B cell (primary cell): ENCODE measurements at regions not wholly inside any gene's neighbourhood (a gene's known extent, or its start where the extent isn't known, plus 50 kb on each side); places are given as distances from the start of the nearest gene placed in this dataset.

ENCODE experiments used
- ATAC-seq: fragments of 200-7000 bp; cut with Tn5 transposase; one replicate; pipeline ENCODE4 v1.10.0; 2021; ENCODE audit warnings: low read depth, mild to moderate bottlenecking, moderate number of reproducible peaks, moderate library complexity
- CTCF ChIA-PET: fragments of 350-600 bp; sonication (Branson Sonifier 250); formaldehyde crosslinking; loops from one replicate; lab custom pipeline; 2021; ENCODE audit warnings: antibody characterized with exemption, inconsistent platforms; lab: Charles Lee
- POLR2A ChIA-PET: fragments of 350-600 bp; sonication (Branson Sonifier 250); formaldehyde crosslinking; loops from one replicate; lab custom pipeline; 2021; ENCODE audit warnings: antibody characterized with exemption; lab: Charles Lee
- DNase-seq: peaks from one replicate; pipeline ENCODE4 v3.0.0; 2013
- H2AFZ ChIP-seq: 2 replicates; pipeline ENCODE4 v1.6.1; 2012; ENCODE audit warnings: mild to moderate bottlenecking, low read depth, low read length; ENCODE audit not compliant: insufficient read depth, poor library complexity, severe bottlenecking
- H3K27ac ChIP-seq, 2 donors: 1 replicate in 1 of 2; 2 replicates in 1 of 2; pipeline ENCODE4 v1.5.1; 2012 to 2013; ENCODE audit warnings: low read length in 2 of 2, mild to moderate bottlenecking in 2 of 2, moderate library complexity in 1 of 2
- H3K27me3 ChIP-seq, 4 experiments: fragments of 200-600 bp in 1 of 4; sonication (generic) in 1 of 4; replicated peaks in 1 of 4; 1 replicate in 2 of 4; 2 replicates in 2 of 4; pipeline versions ENCODE4 v1.6.1 to v1.7.0; 2013 to 2016; ENCODE audit warnings: low read length in 3 of 4, mild to moderate bottlenecking in 2 of 4, mixed read lengths in 1 of 4, moderate library complexity in 1 of 4; ENCODE audit not compliant: insufficient read depth in 4 of 4, control insufficient read depth in 3 of 4; ENCODE audit errors: control extremely low read depth in 1 of 4
- H3K36me3 ChIP-seq, 2 experiments: replicated peaks in 1 of 2; 1 replicate in 1 of 2; 2 replicates in 1 of 2; pipeline versions ENCODE4 v1.6.1 to v1.7.1; 2013; ENCODE audit warnings: low read length in 1 of 2; ENCODE audit not compliant: insufficient read depth in 2 of 2, control insufficient read depth in 1 of 2; ENCODE audit errors: control extremely low read depth in 1 of 2, extremely low read depth in 1 of 2
- H3K4me1 ChIP-seq, 2 donors: fragments of 200-600 bp in 1 of 2; sonication (generic) in 1 of 2; 1 replicate in 1 of 2; 2 replicates in 1 of 2; pipeline versions ENCODE4 v1.5.1 to v1.6.1; 2013 to 2017; ENCODE audit warnings: low read length in 2 of 2; ENCODE audit not compliant: control insufficient read depth in 2 of 2, insufficient read depth in 2 of 2
- H3K4me2 ChIP-seq: replicated peaks from 2 replicates; pipeline ENCODE3; 2012; ENCODE audit warnings: mild to moderate bottlenecking, low read depth, low read length; ENCODE audit not compliant: poor library complexity, severe bottlenecking
- H3K4me3 ChIP-seq, 5 experiments: fragments of 200-600 bp in 1 of 5; sonication (generic) in 1 of 5; 1 replicate in 3 of 5; 2 replicates in 2 of 5; pipeline versions ENCODE4 v1.5.1 to v1.7.0; 2011 to 2016; ENCODE audit warnings: low read length in 4 of 5, mild to moderate bottlenecking in 4 of 5, low read depth in 2 of 5, control low read depth in 1 of 5, moderate library complexity in 1 of 5; ENCODE audit not compliant: insufficient read depth in 1 of 5; ENCODE audit errors: control extremely low read depth in 1 of 5, extremely low read depth in 1 of 5
- H3K79me2 ChIP-seq: fragments of 200-600 bp; sonication (generic); one replicate; pipeline ENCODE4 v1.6.0; 2016; ENCODE audit warnings: low read length; ENCODE audit not compliant: control insufficient read depth, insufficient read depth
- H3K9ac ChIP-seq: fragments of 200-600 bp; sonication (generic); 2 replicates; pipeline ENCODE4 v1.6.1; 2017; ENCODE audit warnings: mild to moderate bottlenecking, low read length, moderate library complexity
- H3K9me3 ChIP-seq, 3 donors: one replicate each; pipeline versions ENCODE4 v1.6.1 to v1.7.1; 2013; ENCODE audit warnings: low read length in 2 of 3; ENCODE audit not compliant: control insufficient read depth in 2 of 3, insufficient read depth in 1 of 3; ENCODE audit errors: control extremely low read depth in 1 of 3
- H4K20me1 ChIP-seq: 2 replicates; pipeline ENCODE4 v1.6.0; 2012; ENCODE audit warnings: mild to moderate bottlenecking, low read length; ENCODE audit not compliant: insufficient read depth, control insufficient read depth, poor library complexity, severe bottlenecking
- H3K27ac Mint-ChIP-seq: one replicate; pipeline ENCODE4 v1.8.0; 2021; ENCODE audit warnings: mixed read lengths
- H3K27me3 Mint-ChIP-seq: one replicate; pipeline ENCODE4 v1.8.0; 2021; ENCODE audit warnings: mixed read lengths
- H3K4me1 Mint-ChIP-seq: one replicate; pipeline ENCODE4 v1.8.0; 2021; ENCODE audit warnings: mixed read lengths
- H3K4me3 Mint-ChIP-seq: one replicate; pipeline ENCODE4 v1.8.0; 2021; ENCODE audit warnings: mixed read lengths
- H3K9me3 Mint-ChIP-seq: one replicate; pipeline ENCODE4 v1.8.0; 2022; ENCODE audit warnings: mixed read lengths; ENCODE audit not compliant: insufficient read depth
- CTCF ChIP-seq: fragments of 200-600 bp; IDR thresholded peaks from one replicate; pipeline ENCODE4 v1.8.0; 2022; ENCODE audit warnings: antibody characterized with exemption, mild to moderate bottlenecking
- EZH2 ChIP-seq: IDR thresholded peaks from 2 replicates; pipeline ENCODE4 v1.6.1; 2012; ENCODE audit warnings: borderline replicate concordance, low read depth, mild to moderate bottlenecking, moderate library complexity, low read length; ENCODE audit not compliant: insufficient read depth, poor library complexity, severe bottlenecking
- WGBS: methylation state at CpG from one replicate; pipeline ENCODE4 v1.1.5; 2013; ENCODE audit warnings: missing lambda C conversion rate; ENCODE audit not compliant: insufficient coverage; 5-methylcytosine and 5-hydroxymethylcytosine counted together
- intact Hi-C: fragments of 100-400 bp; cut with micrococcal nuclease; formaldehyde crosslinking; loops from one replicate; pipeline ENCODE4 v1.10.0; 2022

DNA sequence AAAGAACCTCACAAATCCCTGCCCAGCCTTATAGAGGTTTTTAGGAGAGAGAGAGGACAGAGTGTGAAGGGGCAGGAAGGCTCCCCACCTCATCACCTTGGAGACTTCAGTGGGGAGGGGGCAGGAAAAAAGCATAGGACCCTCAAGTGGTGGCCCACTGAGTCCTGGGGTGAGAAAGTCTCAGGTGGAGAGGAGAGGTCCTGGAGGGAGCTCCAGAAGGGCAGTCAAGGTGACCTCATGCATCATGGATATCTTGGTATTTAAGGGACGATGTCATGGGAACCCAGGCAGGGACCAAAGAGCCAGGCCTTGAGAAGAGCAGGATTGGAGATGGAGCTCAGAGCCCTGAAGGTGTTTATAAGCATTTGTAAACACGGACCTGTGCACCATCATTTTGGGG, 204.5 kb downstream of the SLC4A3 start:
- Mint-ChIP-seq H3K9me3 (no peaks in the 10 kb centered on the region), H3K4me3 (no peak overlapping the region), H3K27ac (no peak overlapping the region), H3K27me3 (no peaks in the 10 kb centered on the region), H3K4me1 (no peaks in the 10 kb centered on the region)
- H3K27ac ChIP-seq = no peak overlapping the region
- H4K20me1 ChIP-seq = no peaks in the 10 kb centered on the region
- no peaks in the 10 kb centered on the region for H3K27me3 ChIP-seq
- H3K9ac ChIP-seq = no peak overlapping the region
- no peaks in the 10 kb centered on the region for H3K36me3 ChIP-seq
- peaks cover 0 to 3% (median 2%) of the 10 kb centered on the region in 3 donors for H3K9me3 ChIP-seq
- no peaks in the 10 kb centered on the region for H3K79me2 ChIP-seq
- no peak for DNase-seq
- intact Hi-C loops = no loop called here
- H2AFZ ChIP-seq = no peak overlapping the region
- no peak for TF ChIP-seq CTCF
- no peak for TF ChIP-seq EZH2
- no peak for ATAC-seq
- H3K4me2 ChIP-seq = no peak overlapping the region
- ChIA-PET CTCF (no interaction called here), POLR2A (no interaction called here)
- no peaks in the 10 kb centered on the region for H3K4me1 ChIP-seq
- 82% methylated on average over 2 of the region's 2 CpGs for WGBS
- no peak overlapping the region for H3K4me3 ChIP-seq

- intact Hi-C loops = no loop called here
These were observed 205.5 kb downstream of the SLC4A3 start for GRCh38 chr2:219832904-219833303.

More at GRCh38 chr2:219832904-219833303, 205.5 kb downstream of the SLC4A3 start:
- Histone ChIP-seq H3K4me3 (no peak overlapping the region), H2AFZ (no peak overlapping the region), H3K4me1 (no peaks in the 10 kb centered on the region), H4K20me1 (no peaks in the 10 kb centered on the region), H3K9me3 (peaks cover 0 to 3% (median 2%) of the 10 kb centered on the region in 3 donors), H3K27ac (no peak overlapping the region), H3K79me2 (no peaks in the 10 kb centered on the region), H3K27me3 (no peaks in the 10 kb centered on the region), H3K4me2 (no peak overlapping the region), H3K36me3 (no peaks in the 10 kb centered on the region), H3K9ac (no peak overlapping the region)
- ATAC-seq (no peak), DNase-seq (no peak)
- Mint-ChIP-seq H3K4me1 (no peaks in the 10 kb centered on the region), H3K27ac (no peak overlapping the region), H3K9me3 (no peaks in the 10 kb centered on the region), H3K27me3 (no peaks in the 10 kb centered on the region), H3K4me3 (no peak overlapping the region)
- ChIA-PET CTCF (no interaction called here), POLR2A (interaction anchor here (0.7 kb wide), 1 partner anchor 96 kb away, joined by 5 read pairs; no protein-coding TSS in a partner anchor)
- TF ChIP-seq EZH2 (no peak), CTCF (no peak)
- no CpG with 5 or more reads among the region's 1 CpG for WGBS
